K562 (cell line): ENCODE measurements at regions not wholly inside any gene's neighbourhood (a gene's known extent, or its start where the extent isn't known, plus 50 kb on each side); places are given as distances from the start of the nearest gene placed in this dataset.

ENCODE experiments used
- E2F6 ChIP-seq, 2 experiments: IDR thresholded peaks; 2 replicates each; pipeline ENCODE4 v1.6.1; 2011; ENCODE audit warnings: borderline replicate concordance in 1 of 2, control low read depth in 1 of 2, low read depth in 1 of 2, low read length in 1 of 2, mild to moderate bottlenecking in 1 of 2, mixed read lengths in 1 of 2, moderate library complexity in 1 of 2; ENCODE audit not compliant: insufficient read depth in 1 of 2, insufficient read length in 1 of 2, poor library complexity in 1 of 2, severe bottlenecking in 1 of 2; ENCODE audit errors: extremely low read depth in 1 of 2
- FOSL1 ChIP-seq: fragments of 200-800 bp; sonication (Bioruptor generic); conservative IDR thresholded peaks from 2 replicates; pipeline ENCODE4 v1.6.1; 2016; ENCODE audit warnings: missing genetic modification characterization, missing compliant biosample characterization
- MTA1 ChIP-seq: fragments of 450-650 bp; IDR thresholded peaks from 2 replicates; pipeline ENCODE4 v1.6.1; 2017; ENCODE audit warnings: borderline replicate concordance
- PHB ChIP-seq: fragments of 250-450 bp; sonication (Bioruptor Pico); IDR thresholded peaks from 2 replicates; pipeline ENCODE4 v1.5.0; 2021
- TARDBP ChIP-seq: fragments of 450-650 bp; IDR thresholded peaks from 2 replicates; pipeline ENCODE4 v1.6.1; 2016
- TBL1XR1 ChIP-seq, 2 experiments: IDR thresholded peaks; 2 replicates each; pipeline ENCODE4 v1.6.1; 2012; ENCODE audit warnings: improper control_type of control experiment in 2 of 2, low read length in 2 of 2, mild to moderate bottlenecking in 1 of 2
- TBP ChIP-seq: optimal IDR thresholded peaks from 2 replicates; pipeline ENCODE3; 2011; ENCODE audit warnings: low read depth, low read length, improper control_type of control experiment

- TF ChIP-seq MTA1 (no peak), E2F6 (IDR thresholded peaks at IDR 0.05; ENCODE audit: borderline replicate concordance in 1 of 2, extremely low read depth in 1 of 2, insufficient read depth in 1 of 2, insufficient read length in 1 of 2, low read depth in 1 of 2, low read length in 1 of 2, poor library complexity in 1 of 2, severe bottlenecking in 1 of 2) (no peak), TARDBP (no peak), FOSL1 (tag) (peak; percentile 91), TBL1XR1 (IDR thresholded peaks at IDR 0.05; ENCODE audit: low read length in 2 of 2) (no peak), PHB (CRISPR knock-in tag) (no peak), TBP (no peak)
Measured at GRCh38 chr1:116827607-116828105, 73.4 kb downstream of the CD2 start.
